ENCODE measurements at regions not wholly inside any gene's neighbourhood (a gene's known extent, or its start where the extent isn't known, plus 50 kb on each side); places are given as distances from the start of the nearest gene placed in this dataset.

DNA sequence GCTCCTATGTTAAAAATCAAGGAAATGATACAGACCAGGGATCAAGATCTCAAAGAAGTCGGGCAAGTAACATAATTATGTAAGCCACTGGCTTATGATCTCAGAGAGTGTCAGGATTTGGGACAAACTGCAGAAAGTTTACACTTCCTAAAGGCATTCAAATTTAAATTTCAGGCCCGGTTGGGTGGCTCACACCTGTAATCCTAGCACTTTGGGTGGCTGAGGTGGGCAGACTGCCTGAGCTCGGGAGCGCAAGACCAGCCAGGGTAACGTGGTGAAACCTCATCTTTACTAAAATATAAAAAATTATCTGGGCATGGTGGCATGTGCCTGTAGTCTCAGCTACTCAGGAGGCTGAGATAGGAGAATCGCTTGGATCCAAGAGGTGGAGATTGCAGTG is 124.4 kb upstream of the UBE2E2 start:
- DNase-seq: no peak

DNA sequence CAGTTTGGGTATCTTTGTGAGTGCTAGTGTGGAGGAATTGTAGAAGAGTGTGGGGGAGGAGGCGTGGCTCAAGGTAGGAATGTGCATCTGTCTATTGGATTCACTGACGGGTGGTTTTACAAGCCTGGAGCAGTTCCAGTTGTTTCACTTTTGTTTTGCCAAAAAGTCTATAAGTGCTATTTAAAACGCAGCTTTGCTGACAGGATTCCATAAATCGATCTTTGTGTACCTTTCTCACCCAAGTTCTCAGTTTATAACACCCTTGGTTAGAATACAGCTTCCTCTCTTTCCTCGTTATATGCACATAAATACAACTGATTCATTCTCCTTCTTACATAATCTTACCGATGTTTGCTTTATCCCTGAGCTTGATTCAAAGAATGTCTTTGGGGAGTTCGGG is 123.2 kb upstream of the UBE2E2 start:
- peak; percentile 63 for DNase-seq

GRCh38 chr3:23083701-23084100 is 119.4 kb upstream of the UBE2E2 start:
- no peak for DNase-seq

DNA sequence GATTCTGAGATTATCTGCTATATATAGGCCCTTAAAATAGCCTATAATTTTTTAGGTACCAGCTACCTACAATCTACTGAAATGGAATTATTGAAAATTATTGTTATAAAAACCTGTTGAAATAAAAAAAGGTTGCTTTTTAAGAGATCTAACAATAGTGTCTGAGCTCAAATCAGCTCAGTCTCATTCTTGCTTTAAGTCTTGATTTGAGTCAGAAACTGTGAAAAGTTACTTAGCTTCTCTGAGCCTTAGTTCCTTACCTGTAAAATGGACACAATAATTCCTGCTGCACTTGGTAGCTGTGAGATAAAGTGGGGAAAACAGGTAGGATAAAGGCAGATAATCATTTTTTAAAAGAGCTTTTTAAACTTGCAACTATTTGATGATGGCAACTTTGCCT is 118.8 kb upstream of the UBE2E2 start:
- no peak for DNase-seq

GRCh38 chr3:23085261-23085660 is 117.9 kb upstream of the UBE2E2 start:
- no peak for DNase-seq

- DNase-seq: no peak
These were observed 116.8 kb upstream of the UBE2E2 start for GRCh38 chr3:23086331-23086730.

DNA sequence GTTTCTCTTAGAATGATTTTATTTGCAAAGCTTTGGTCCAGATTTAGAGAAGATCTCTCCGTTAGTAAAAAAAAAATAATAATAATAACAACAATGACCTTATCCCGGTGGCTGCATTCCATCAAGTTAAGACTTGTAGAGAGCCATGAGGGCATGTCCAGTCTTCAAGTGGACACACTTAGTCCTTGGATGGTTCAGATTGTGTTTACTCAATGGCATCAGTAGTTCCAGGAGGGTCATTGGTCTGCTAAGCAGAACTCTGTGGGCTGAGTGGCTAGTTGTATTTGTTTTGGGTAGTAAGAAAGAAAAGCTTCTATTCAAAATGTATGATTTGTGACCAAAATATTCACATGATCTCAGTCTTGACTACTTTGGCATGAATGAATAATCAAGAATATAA is 116.3 kb upstream of the UBE2E2 start:
- no peak for DNase-seq

DNA sequence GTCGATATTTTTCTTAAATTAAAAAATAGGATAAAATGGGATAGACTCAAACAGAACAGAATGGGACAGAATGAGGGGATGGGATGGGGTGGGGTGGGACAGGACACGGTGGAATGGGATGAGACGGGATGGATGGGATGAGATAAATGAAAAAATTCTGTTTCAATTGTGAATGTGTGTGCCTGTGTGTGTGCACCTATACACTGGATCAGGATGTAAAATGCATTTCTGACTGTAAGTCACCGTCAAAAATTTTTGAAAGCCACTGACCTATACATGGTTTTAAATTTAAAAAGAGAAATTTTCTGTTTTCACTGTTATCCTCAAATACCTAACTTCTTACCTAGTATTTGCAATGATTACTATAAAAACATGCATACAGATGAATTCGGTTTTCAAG is 108.7 kb upstream of the UBE2E2 start:
- DNase-seq: no peak

DNA sequence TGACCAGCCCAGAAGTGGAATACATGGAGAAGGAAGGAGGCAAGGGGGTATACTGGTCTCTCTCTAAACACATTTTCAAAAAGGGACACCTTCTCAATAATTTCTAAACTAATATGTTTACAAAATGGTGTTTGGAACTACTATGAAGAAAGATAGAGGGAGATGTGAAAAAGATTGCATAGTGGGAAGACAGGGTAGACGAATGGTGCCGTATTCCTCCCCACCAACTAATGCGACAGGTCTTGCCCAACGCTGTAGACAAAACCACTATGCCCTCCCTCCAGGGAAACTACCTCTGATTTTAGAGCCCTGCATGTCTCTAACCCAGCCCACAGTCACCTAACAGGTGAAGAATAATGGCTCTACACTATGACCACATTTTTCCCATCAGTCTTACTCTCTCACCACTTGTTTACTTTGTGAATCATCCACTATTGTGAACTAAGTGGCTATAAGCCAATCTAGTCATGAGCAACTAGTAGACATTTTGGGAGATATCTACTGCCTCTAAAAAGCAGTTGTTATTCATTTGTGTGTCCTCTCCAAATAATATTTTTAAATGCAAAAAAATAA is 108.2 kb upstream of the UBE2E2 start:
- DNase-seq: no peak

DNA sequence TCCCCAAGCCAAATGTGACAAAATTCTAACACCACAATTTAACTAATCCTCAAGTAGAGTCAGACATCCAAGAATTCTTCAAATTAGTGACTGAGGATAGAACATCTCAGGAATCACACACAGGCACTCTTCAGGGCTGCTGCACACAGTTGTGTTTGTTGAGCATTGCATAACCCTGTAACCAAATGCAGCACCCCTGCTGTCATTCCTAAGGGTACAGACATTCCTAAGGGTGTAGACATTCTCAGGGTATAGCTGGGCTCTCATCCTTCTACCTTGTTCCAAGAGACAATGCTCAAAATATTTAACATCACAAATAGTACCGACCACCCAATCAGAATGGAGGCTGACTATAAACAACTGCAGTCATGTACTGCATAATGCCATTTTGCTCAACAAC is 107.1 kb upstream of the UBE2E2 start:
- DNase-seq: peak; percentile 63

DNA sequence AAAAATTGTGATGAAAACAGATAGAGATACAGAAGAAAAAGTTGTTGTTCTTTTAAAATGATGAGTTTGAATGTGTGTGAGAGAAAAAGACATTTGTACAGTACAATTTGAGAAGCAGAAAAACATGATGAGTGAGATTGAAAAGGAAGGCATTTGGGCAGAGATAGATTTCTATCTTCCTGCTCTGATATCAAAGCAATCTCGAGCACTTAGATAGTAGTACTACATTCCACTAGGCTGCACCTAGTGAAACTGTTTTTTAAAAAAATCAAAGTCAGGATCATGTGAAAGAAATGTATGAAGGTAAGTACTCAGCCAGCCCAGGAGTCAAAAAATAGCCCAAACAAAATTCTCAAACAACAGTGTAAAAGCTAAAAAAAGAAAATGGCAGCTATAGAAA is 104.1 kb upstream of the UBE2E2 start:
- no peak for DNase-seq

GRCh38 chr3:23099677-23100076 is 103.5 kb upstream of the UBE2E2 start:
- DNase-seq: no peak

DNA sequence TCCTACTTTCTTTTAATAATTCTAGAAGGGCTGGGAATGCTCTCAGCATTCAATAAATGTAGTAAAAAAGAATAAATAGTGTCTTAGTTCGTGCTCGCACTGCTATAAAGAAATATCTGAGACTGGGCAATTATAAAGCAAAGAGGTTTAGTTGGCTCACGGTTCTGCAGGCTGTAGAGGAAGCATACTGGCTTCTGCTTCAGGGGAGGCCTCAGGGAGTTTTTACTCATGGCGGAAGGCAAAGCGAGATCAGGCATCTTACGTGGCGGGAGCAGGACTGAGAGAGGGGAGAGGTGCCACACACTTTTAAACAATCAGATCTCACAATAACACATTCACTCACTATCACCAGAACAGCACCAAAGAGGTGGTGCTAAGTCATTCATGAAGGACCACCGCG is 103.0 kb upstream of the UBE2E2 start:
- DNase-seq: no peak

- no peak for DNase-seq
These were observed 99.4 kb upstream of the UBE2E2 start for GRCh38 chr3:23103764-23104163.

DNA sequence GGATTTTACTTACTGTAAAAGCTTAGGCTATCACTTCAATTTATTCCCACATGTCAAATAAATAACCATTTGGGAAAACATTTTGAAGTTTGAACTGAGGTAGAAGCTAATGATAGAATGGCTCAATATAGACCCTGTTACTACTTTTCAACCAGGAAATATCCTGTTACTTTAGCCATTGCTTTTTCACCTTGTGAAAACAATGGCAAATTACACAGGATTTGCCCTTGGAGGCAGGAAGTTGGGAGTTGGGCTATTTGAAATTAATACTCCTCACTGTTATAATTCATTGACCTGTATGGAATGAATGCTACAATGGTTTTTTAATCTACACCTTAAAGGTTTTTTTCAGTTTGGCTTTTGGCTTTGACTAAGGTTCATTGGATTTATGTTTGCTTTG is 98.1 kb upstream of the UBE2E2 start:
- no peak for DNase-seq

GRCh38 chr3:23106666-23107065 is 96.5 kb upstream of the UBE2E2 start:
- no peak for DNase-seq

GRCh38 chr3:23107221-23107620 is 95.9 kb upstream of the UBE2E2 start:
- no peak for DNase-seq

DNA sequence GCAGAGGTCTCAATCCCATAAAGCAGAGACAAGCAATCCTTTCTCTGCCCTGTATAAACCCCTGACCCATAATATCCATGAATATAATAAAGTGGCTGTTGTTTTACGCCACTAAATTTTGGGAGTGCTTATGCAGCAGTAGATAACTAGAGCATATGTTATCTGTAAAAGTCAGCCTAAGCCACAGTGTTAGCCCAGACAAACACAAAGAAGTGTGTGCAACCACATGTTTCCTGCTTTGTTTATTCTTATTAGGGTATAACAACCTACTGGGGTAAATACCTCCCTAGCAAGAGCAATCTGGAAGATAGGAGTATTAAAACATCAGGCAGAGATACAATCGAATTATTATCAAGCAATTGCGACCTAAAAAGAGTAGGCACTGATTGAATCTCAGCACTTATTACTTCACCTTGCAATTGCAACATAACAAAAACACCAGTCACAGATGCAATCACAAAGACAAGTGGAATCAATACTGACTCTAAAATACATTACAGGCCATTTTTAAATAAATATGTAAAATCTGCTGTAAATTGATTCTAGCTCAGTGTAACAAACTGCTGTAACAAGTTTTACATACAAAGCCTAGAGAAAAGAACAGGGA is 94.6 kb upstream of the UBE2E2 start:
- DNase-seq: no peak

- no peak for DNase-seq
These were observed 91.8 kb upstream of the UBE2E2 start for GRCh38 chr3:23111286-23111685.

DNA sequence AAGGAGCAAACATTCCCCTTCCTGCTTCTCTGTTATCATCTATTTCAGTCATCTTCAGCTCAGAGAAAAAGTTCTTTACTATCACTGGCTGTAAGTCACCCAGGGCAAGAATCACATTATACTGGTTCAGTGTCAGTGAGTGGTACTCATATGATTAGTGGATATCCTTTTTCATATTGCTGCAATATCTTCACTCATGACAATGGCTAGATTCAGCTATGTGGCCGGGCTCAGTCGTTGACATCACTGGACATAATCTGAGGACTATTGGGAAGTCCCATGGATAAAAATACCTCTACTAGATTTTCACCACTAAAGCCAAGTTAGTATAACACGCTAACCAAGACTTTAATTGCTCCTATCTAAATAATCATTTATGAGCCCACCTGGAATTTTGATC is 91.3 kb upstream of the UBE2E2 start:
- DNase-seq: no peak

DNA sequence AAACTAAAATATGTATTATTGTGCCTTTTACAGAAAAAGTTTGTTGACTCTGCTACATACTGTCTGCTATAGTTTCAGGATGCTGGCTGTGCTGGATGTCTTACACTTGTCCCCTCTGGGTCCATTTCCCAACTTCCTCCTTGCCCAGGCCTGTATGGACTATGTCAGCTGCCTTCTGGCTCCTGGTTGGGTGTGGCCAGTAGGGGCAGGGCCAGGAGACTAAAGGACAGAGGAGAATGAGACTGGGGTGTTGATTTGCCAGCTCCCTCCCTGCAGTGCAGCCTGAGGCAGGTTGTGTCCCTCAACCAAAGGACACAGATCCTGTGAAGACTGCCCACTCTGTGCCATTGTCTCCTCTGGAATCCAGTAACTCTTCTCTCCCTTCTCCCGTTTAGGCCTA is 90.6 kb upstream of the UBE2E2 start:
- DNase-seq: peak; percentile 58

- no peak for DNase-seq
These were observed 89.5 kb upstream of the UBE2E2 start for GRCh38 chr3:23113455-23114171.

DNA sequence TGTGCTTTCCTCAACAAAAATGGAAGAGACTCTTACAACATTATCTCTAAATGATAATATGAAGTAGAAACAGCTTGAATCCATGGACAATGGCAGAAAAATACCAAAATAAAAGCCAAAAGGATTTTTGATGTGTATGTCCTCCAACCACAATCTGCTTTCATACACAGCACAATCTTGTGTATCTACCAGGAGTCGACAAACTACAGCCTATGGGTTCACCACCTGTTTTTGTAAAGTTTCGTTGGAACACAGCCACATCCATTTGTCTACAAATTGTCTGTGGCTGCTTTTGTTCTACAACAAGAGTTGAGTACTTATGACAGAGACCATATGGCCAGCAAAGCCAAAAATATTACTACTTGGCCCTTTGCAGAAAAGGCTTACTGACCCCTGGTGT is 88.7 kb upstream of the UBE2E2 start:
- DNase-seq: no peak

DNA sequence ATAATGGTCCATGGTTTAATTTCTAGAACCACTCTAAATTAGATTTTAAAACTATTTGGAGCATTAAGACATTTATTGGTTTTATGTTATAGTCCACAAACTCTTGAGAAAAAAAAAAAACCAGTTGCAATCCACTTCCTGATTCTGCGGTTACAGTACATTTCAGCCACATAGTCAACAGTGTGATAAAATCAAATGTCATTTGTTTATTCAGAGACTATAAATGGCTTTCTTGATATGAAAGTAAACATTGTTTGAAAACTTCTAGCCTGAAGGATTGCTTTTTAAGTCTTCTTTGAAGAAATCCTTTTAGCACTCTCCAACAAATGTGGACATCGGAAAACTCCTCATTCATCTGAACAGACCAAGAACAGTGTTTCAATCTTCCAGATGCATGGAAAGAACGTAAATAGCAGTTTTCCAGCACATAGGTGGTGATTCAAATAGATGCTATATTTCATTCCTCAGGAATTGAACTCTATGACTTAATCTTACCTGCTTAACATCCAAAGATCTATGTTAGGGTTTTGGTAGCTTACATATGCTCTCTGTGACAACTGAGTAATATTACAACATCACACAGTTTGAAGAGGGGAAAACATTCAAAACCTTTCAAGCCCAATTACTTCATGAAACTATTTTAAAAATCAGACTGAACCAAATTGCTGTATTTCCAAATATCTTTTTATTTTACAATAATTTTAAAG is 87.8 kb upstream of the UBE2E2 start:
- DNase-seq: no peak

Data from islet precursor cell (in vitro differentiated cells).